ENCODE measurements at regions not wholly inside any gene's neighbourhood (a gene's known extent, or its start where the extent isn't known, plus 50 kb on each side); places are given as distances from the start of the nearest gene placed in this dataset.

DNA sequence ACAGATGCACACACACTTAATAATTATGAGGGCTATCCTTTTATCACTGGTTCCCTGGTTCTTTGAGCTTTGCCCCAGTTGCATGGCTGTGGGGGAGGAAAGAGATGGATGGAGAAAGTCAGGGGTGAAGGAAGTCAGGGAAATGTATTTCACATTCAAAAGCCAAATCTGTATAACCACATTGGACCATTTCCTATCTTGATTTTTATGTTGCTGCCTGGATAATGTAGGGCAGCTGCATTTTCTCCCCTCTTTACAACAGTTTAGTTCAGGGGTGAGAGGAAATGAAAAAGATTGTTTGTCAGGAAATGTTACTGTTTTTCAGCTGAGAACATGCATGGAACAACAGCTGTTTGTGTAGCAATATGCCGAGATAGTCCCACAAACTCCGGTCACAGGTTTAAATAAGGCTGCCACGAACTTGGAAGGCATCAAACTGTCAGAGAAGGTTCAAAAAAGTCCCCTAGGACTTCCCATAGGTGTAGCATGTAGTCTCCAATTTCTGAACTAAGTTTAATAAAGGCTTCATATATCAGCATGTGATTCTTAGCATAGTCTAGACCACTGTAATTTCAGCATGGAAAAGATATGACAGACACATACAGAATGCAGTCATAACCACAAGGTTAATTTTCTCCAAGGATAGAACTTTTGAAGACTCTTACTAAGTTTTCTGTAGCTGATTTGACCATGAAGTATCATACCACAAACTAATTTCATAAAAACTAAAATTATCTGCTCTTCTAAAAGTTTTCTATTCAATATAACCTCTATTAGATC lies 82.1 kb upstream of the COL21A1 start:
- Histone ChIP-seq H3K27ac (ENCODE audit: insufficient read length, low read depth, low read length) (no peak overlapping the region), H3T11ph (ENCODE audit: low read length) (no peak overlapping the region), H4K20me1 (ENCODE audit: control insufficient read depth, insufficient read depth, insufficient read length) (no peaks in the 10 kb centered on the region), H2BK120ac (ENCODE audit: low read depth, low read length, poor library complexity, severe bottlenecking) (no peak overlapping the region), H3K27me3 (ENCODE audit: insufficient read depth, low read length) (no peaks in the 10 kb centered on the region), H3K23me2 (ENCODE audit: insufficient read length, low read depth, low read length, poor library complexity, severe bottlenecking) (no peaks in the 10 kb centered on the region), H4K5ac (ENCODE audit: insufficient read length, low read depth, low read length) (no peak overlapping the region), H3K9ac (ENCODE audit: extremely low read depth, insufficient read length, low read length) (no peak overlapping the region), H4K91ac (ENCODE audit: insufficient read length, low read depth, low read length) (no peak overlapping the region), H4K8ac (replicated peaks; ENCODE audit: insufficient read length, low read depth, low read length) (no peak overlapping the region), H3K18ac (ENCODE audit: insufficient read length, low read depth, low read length) (no peak overlapping the region), H3K79me2 (ENCODE audit: insufficient read depth, low read length) (no peaks in the 10 kb centered on the region), H2BK5ac (ENCODE audit: insufficient read length, low read length) (no peak overlapping the region), H2BK12ac (ENCODE audit: insufficient read length, low read depth, low read length) (no peak overlapping the region), H2BK20ac (ENCODE audit: low read depth, low read length, poor library complexity, severe bottlenecking) (no peak overlapping the region), H2AFZ (ENCODE audit: low read length) (no peak overlapping the region), H3K14ac (ENCODE audit: insufficient read depth, low read length) (no peak overlapping the region), H3K23ac (ENCODE audit: insufficient read length, low read depth, low read length) (no peak overlapping the region), H3K79me1 (ENCODE audit: insufficient read depth, low read depth, low read length, poor library complexity, severe bottlenecking) (no peaks in the 10 kb centered on the region), H3K4me2 (ENCODE audit: insufficient read depth, insufficient read length, low read length) (no peak overlapping the region), H2BK15ac (ENCODE audit: low read depth, low read length) (no peak overlapping the region), H3K56ac (ENCODE audit: insufficient read length, low read depth, low read length) (no peak overlapping the region), H2AK5ac (ENCODE audit: insufficient read length, low read length) (no peak overlapping the region), H3K4me1 (ENCODE audit: insufficient read depth, low read length) (no peaks in the 10 kb centered on the region), H3K4ac (ENCODE audit: low read depth, low read length) (no peak overlapping the region), H3K9me3 (ENCODE audit: control insufficient read depth, low read depth, low read length) (no peaks in the 10 kb centered on the region)
- Mint-ChIP-seq H3K9me3 (no peaks in the 10 kb centered on the region), H3K27ac (no peak overlapping the region), H3K4me1 (no peaks in the 10 kb centered on the region), H3K27me3 (ENCODE audit: low read depth) (no peaks in the 10 kb centered on the region), H3K36me3 (ENCODE audit: insufficient read depth in 1 of 3, low read depth in 3 of 3) (no peaks in the 10 kb centered on the region), H3K4me3 (no peak overlapping the region)
- DNase-seq, result no peak
- TF ChIP-seq, protein P1, sequence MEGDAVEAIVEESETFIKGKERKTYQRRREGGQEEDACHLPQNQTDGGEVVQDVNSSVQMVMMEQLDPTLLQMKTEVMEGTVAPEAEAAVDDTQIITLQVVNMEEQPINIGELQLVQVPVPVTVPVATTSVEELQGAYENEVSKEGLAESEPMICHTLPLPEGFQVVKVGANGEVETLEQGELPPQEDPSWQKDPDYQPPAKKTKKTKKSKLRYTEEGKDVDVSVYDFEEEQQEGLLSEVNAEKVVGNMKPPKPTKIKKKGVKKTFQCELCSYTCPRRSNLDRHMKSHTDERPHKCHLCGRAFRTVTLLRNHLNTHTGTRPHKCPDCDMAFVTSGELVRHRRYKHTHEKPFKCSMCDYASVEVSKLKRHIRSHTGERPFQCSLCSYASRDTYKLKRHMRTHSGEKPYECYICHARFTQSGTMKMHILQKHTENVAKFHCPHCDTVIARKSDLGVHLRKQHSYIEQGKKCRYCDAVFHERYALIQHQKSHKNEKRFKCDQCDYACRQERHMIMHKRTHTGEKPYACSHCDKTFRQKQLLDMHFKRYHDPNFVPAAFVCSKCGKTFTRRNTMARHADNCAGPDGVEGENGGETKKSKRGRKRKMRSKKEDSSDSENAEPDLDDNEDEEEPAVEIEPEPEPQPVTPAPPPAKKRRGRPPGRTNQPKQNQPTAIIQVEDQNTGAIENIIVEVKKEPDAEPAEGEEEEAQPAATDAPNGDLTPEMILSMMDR (conservative IDR thresholded peaks at IDR 0.05), result no peak
- no CpG with 5 or more reads among the region's 3 CpGs for WGBS (ENCODE audit: extremely low coverage, insufficient read length, low lambda C conversion rate)
